ENCODE measurements at regions not wholly inside any gene's neighbourhood (a gene's known extent, or its start where the extent isn't known, plus 50 kb on each side); places are given as distances from the start of the nearest gene placed in this dataset.

DNA sequence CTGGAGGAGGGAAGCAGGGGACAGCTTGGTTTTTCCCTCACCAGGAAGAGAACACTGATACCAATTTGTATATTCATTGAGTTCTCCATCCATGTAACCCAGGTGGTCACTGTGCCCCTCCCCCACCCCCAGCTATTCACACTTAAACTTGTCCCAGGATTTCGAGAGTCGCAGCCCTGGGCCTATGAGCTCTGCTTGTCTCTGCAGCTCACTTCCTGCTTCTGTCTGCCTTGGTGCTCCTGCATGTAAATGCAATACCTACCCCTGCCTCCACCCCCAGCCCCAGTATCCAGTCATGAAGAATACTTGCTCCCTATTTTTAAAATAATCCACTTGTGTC lies 452.2 kb downstream of the BCL11B start:
- TF ChIP-seq, protein P1, sequence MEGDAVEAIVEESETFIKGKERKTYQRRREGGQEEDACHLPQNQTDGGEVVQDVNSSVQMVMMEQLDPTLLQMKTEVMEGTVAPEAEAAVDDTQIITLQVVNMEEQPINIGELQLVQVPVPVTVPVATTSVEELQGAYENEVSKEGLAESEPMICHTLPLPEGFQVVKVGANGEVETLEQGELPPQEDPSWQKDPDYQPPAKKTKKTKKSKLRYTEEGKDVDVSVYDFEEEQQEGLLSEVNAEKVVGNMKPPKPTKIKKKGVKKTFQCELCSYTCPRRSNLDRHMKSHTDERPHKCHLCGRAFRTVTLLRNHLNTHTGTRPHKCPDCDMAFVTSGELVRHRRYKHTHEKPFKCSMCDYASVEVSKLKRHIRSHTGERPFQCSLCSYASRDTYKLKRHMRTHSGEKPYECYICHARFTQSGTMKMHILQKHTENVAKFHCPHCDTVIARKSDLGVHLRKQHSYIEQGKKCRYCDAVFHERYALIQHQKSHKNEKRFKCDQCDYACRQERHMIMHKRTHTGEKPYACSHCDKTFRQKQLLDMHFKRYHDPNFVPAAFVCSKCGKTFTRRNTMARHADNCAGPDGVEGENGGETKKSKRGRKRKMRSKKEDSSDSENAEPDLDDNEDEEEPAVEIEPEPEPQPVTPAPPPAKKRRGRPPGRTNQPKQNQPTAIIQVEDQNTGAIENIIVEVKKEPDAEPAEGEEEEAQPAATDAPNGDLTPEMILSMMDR (IDR thresholded peaks at IDR 0.05): no peak
- no peak for TF ChIP-seq POLR2A (IDR thresholded peaks at IDR 0.05)

All from prostate gland (tissue), 2 donors.